SU-DHL-6 (cell line): ENCODE measurements at regions not wholly inside any gene's neighbourhood (a gene's known extent, or its start where the extent isn't known, plus 50 kb on each side); places are given as distances from the start of the nearest gene placed in this dataset.

Experiments
- H2AFZ ChIP-seq: fragments of 200-600 bp; sonication (generic); 2 replicates; pipeline ENCODE4 v1.6.1; 2014; ENCODE audit warnings: low read depth, mild to moderate bottlenecking, moderate library complexity, mixed read lengths, antibody characterized with exemption, low read length; ENCODE audit not compliant: severe bottlenecking
- H3F3A ChIP-seq: fragments of 200-600 bp; shearing (Covaris generic); 2 replicates; pipeline ENCODE4 v1.6.0; 2016; ENCODE audit warnings: antibody characterized with exemption, mild to moderate bottlenecking; ENCODE audit not compliant: insufficient read depth
- H3K27ac ChIP-seq: fragments of 200-600 bp; sonication (generic); 2 replicates; pipeline ENCODE4 v1.5.1; 2016; ENCODE audit warnings: low read depth, mild to moderate bottlenecking, low read length, moderate library complexity, mixed read lengths
- H3K27me3 ChIP-seq: fragments of 200-600 bp; sonication (generic), shearing (Covaris generic); 2 replicates; pipeline ENCODE4 v1.6.0; 2014; ENCODE audit warnings: mild to moderate bottlenecking, low read length
- H3K36me3 ChIP-seq: fragments of 200-600 bp; sonication (generic); 2 replicates; pipeline ENCODE4 v1.6.1; 2014; ENCODE audit warnings: mild to moderate bottlenecking, low read length, mixed read lengths
- H3K4me2 ChIP-seq: fragments of 300-600, 200-600 bp; shearing (Covaris generic), sonication (generic); 2 replicates; pipeline ENCODE4 v1.6.0; 2014; ENCODE audit warnings: low read length, low read depth, mild to moderate bottlenecking; ENCODE audit not compliant: poor library complexity, severe bottlenecking
- H3K4me3 ChIP-seq: fragments of 200-600 bp; sonication (generic); 2 replicates; pipeline ENCODE4 v1.5.1; 2014; ENCODE audit warnings: antibody characterized with exemption, low read length, mild to moderate bottlenecking, mixed read lengths; ENCODE audit not compliant: insufficient read depth, poor library complexity, severe bottlenecking
- H3K79me2 ChIP-seq: fragments of 200-600 bp; sonication (generic); 2 replicates; pipeline ENCODE4 v1.6.1; 2014; ENCODE audit warnings: mild to moderate bottlenecking, low read length, moderate library complexity; ENCODE audit not compliant: insufficient read depth
- H3K9ac ChIP-seq: fragments of 200-600 bp; sonication (generic); 2 replicates; pipeline ENCODE4 v1.7.0; 2014; ENCODE audit warnings: mild to moderate bottlenecking, low read length
- H3K9me2 ChIP-seq: fragments of 200-600 bp; sonication (generic); replicated peaks from 2 replicates; pipeline ENCODE4 v1.6.1; 2014; ENCODE audit warnings: low read length; ENCODE audit not compliant: insufficient read depth
- H3K9me3 ChIP-seq: fragments of 200-600 bp; sonication (generic); 2 replicates; pipeline ENCODE4 v1.6.1; 2014; ENCODE audit warnings: low read length, mixed read lengths; ENCODE audit not compliant: insufficient read depth
- H4K20me1 ChIP-seq: fragments of 200-600 bp; sonication (generic); 2 replicates; pipeline ENCODE4 v1.6.1; 2014; ENCODE audit warnings: low read depth, mild to moderate bottlenecking, antibody characterized with exemption, low read length, moderate library complexity, mixed read lengths
- CTCF ChIP-seq: fragments of 200-600 bp; sonication (generic); IDR thresholded peaks from one replicate; pipeline ENCODE4 v1.5.1; 2017; ENCODE audit warnings: antibody characterized with exemption, mild to moderate bottlenecking, low read length, moderate library complexity; ENCODE audit not compliant: insufficient read depth, poor library complexity, severe bottlenecking
- EZH2phosphoT487 ChIP-seq: fragments of 200-600 bp; sonication (generic), shearing (Covaris generic); conservative IDR thresholded peaks from 2 replicates; pipeline ENCODE4 v1.6.1; 2018; ENCODE audit warnings: mild to moderate bottlenecking, antibody characterized with exemption, low read length, moderate library complexity, mixed read lengths

GRCh38 chr13:104301171-104301975 lies 1235.2 kb upstream of the SLC10A2 start:
- Histone ChIP-seq H2AFZ (no peak overlapping the region), H4K20me1 (no peaks in the 10 kb centered on the region), H3K4me2 (no peak overlapping the region), H3K27ac (no peak overlapping the region), H3K9ac (no peak overlapping the region), H3K4me3 (no peak overlapping the region), H3K79me2 (no peaks in the 10 kb centered on the region), H3K27me3 (no peaks in the 10 kb centered on the region), H3F3A (no peaks in the 10 kb centered on the region), H3K9me3 (no peaks in the 10 kb centered on the region), H3K36me3 (no peaks in the 10 kb centered on the region), H3K9me2 (no peaks in the 10 kb centered on the region)
- TF ChIP-seq EZH2phosphoT487, result no peak
- no peak for TF ChIP-seq CTCF

- no peak overlapping the region for H3K27ac ChIP-seq
- H2AFZ ChIP-seq, result no peak overlapping the region
- no peaks in the 10 kb centered on the region for H3K79me2 ChIP-seq
- H3K9me2 ChIP-seq, result no peaks in the 10 kb centered on the region
- H3K9me3 ChIP-seq, result no peaks in the 10 kb centered on the region
- H3F3A ChIP-seq, result no peaks in the 10 kb centered on the region
- no peaks in the 10 kb centered on the region for H3K27me3 ChIP-seq
- H3K36me3 ChIP-seq, result no peaks in the 10 kb centered on the region
- H3K4me2 ChIP-seq, result no peak overlapping the region
- H3K4me3 ChIP-seq, result no peak overlapping the region
- TF ChIP-seq CTCF (no peak), EZH2phosphoT487 (no peak)
- no peak overlapping the region for H3K9ac ChIP-seq
- no peaks in the 10 kb centered on the region for H4K20me1 ChIP-seq
Measured at GRCh38 chr13:104297075-104297474, 1230.9 kb upstream of the SLC10A2 start.

DNA sequence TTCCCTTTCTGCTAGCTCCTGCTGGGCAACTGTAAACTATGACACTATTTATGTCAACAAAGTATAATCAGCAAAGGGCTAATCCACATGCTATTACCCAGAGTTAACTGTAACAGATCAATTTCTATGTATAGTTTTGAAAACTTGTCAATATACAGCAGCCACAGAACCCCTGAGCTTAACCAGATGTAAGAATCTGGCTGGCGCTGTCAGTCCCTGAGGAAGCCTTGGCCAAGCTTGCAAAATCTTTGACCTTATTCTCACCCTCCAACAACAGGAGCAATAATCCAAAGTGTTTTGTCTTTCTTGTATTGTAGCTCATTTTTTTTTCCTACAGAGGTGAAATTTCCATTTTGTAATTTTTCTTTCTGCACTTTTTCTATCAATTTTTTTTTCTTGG lies 1230.1 kb upstream of the SLC10A2 start:
- no peak for TF ChIP-seq CTCF
- TF ChIP-seq EZH2phosphoT487, result no peak
- Histone ChIP-seq H3K79me2 (no peaks in the 10 kb centered on the region), H3K9me3 (no peaks in the 10 kb centered on the region), H3K9ac (no peak overlapping the region), H3F3A (no peaks in the 10 kb centered on the region), H3K4me2 (no peak overlapping the region), H4K20me1 (no peaks in the 10 kb centered on the region), H3K9me2 (no peaks in the 10 kb centered on the region), H3K36me3 (no peaks in the 10 kb centered on the region), H3K27ac (no peak overlapping the region), H3K4me3 (no peak overlapping the region), H2AFZ (no peak overlapping the region), H3K27me3 (no peaks in the 10 kb centered on the region)
